ENCODE measurements at regions not wholly inside any gene's neighbourhood (a gene's known extent, or its start where the extent isn't known, plus 50 kb on each side); places are given as distances from the start of the nearest gene placed in this dataset.

- TF ChIP-seq CTCF (conservative IDR thresholded peaks at IDR 0.05; ENCODE audit: low read depth, low read length) = no peak
- no peak for TF ChIP-seq POLR2A (IDR thresholded peaks at IDR 0.05; ENCODE audit: low read depth, low read length)
- no peak for TF ChIP-seq CEBPB (IDR thresholded peaks at IDR 0.05; ENCODE audit: low read depth, low read length)
- TF ChIP-seq USF2 (IDR thresholded peaks at IDR 0.05; ENCODE audit: low read depth, low read length) = no peak
- no peak for TF ChIP-seq SMC3 (IDR thresholded peaks at IDR 0.05; ENCODE audit: low read depth, low read length)
- no peak for TF ChIP-seq MAFK (IDR thresholded peaks at IDR 0.05; ENCODE audit: low read depth, low read length)
- TF ChIP-seq RFX5 (IDR thresholded peaks at IDR 0.05; ENCODE audit: low read depth, low read length) = no peak
- no peak for TF ChIP-seq FOS (IDR thresholded peaks at IDR 0.05; ENCODE audit: low read depth, low read length)
- no peak for TF ChIP-seq MAZ (IDR thresholded peaks at IDR 0.05; ENCODE audit: borderline replicate concordance, low read depth, low read length)
- no peak for TF ChIP-seq RAD21 (IDR thresholded peaks at IDR 0.05; ENCODE audit: low read length)
- no peak for TF ChIP-seq RCOR1 (IDR thresholded peaks at IDR 0.05; ENCODE audit: insufficient replicate concordance, low read length)
- no peak for TF ChIP-seq MXI1 (IDR thresholded peaks at IDR 0.05; ENCODE audit: borderline replicate concordance, low read depth, low read length)
- TF ChIP-seq ELK1 (IDR thresholded peaks at IDR 0.05; ENCODE audit: borderline replicate concordance, low read depth, low read length) = no peak
Observed at GRCh38 chr16:85164431-85164830, 52.2 kb upstream of the CIBAR2 start.

Measured in IMR-90 (cell line).